OCI-LY1 (cell line): ENCODE measurements at regions not wholly inside any gene's neighbourhood (a gene's known extent, or its start where the extent isn't known, plus 50 kb on each side); places are given as distances from the start of the nearest gene placed in this dataset.
A peak's percentile ranks its signal among the peaks of the same experiment; 100 is the strongest.

Experiments used
- H2AFZ ChIP-seq: fragments of 200-600 bp; sonication (generic), shearing (Covaris generic); 2 replicates; pipeline ENCODE4 v1.6.0; 2014; ENCODE audit warnings: antibody characterized with exemption, mild to moderate bottlenecking, low read length
- H3F3A ChIP-seq: fragments of 200-600 bp; sonication (generic), shearing (Covaris generic); 2 replicates; pipeline ENCODE4 v1.6.0; 2014; ENCODE audit warnings: mild to moderate bottlenecking, antibody characterized with exemption, low read length, moderate library complexity; ENCODE audit not compliant: insufficient read depth
- H3K27ac ChIP-seq: fragments of 200-600 bp; sonication (generic); 2 replicates; pipeline ENCODE4 v1.5.1; 2014; ENCODE audit warnings: low read length, mixed run types, mild to moderate bottlenecking, low read depth; ENCODE audit not compliant: poor library complexity, severe bottlenecking
- H3K27me3 ChIP-seq: fragments of 200-600 bp; sonication (generic); 2 replicates; pipeline ENCODE4 v1.6.0; 2014; ENCODE audit warnings: antibody characterized with exemption, mild to moderate bottlenecking, low read length, moderate library complexity; ENCODE audit not compliant: insufficient read depth
- H3K36me3 ChIP-seq: fragments of 200-600 bp; sonication (generic); 2 replicates; pipeline ENCODE4 v1.6.1; 2014; ENCODE audit warnings: mild to moderate bottlenecking, antibody characterized with exemption, low read length, moderate library complexity, mixed read lengths; ENCODE audit not compliant: insufficient read depth
- H3K4me1 ChIP-seq: fragments of 200-600 bp; sonication (generic); 2 replicates; pipeline ENCODE4 v1.5.1; 2014; ENCODE audit warnings: mild to moderate bottlenecking, low read length, moderate library complexity; ENCODE audit not compliant: insufficient read depth, severe bottlenecking
- H3K4me2 ChIP-seq: fragments of 200-600 bp; sonication (generic), shearing (Covaris generic); 2 replicates; pipeline ENCODE4 v1.6.1; 2014; ENCODE audit warnings: low read length
- H3K4me3 ChIP-seq: fragments of 200-600 bp; sonication (generic); 2 replicates; pipeline ENCODE4 v1.5.1; 2014; ENCODE audit warnings: low read length, low read depth, mild to moderate bottlenecking, mixed read lengths; ENCODE audit not compliant: poor library complexity, severe bottlenecking
- H3K79me2 ChIP-seq: fragments of 200-600 bp; shearing (Covaris generic); 2 replicates; pipeline ENCODE4 v1.6.1; 2016; ENCODE audit warnings: mixed run types, low read length, mixed read lengths; ENCODE audit not compliant: insufficient read depth
- H3K9ac ChIP-seq: fragments of 200-600 bp; sonication (generic), shearing (Covaris generic); 2 replicates; pipeline ENCODE4 v1.6.1; 2014; ENCODE audit warnings: mild to moderate bottlenecking, low read length, mixed read lengths
- H3K9me2 ChIP-seq: fragments of 200-600 bp; sonication (generic), shearing (Covaris generic); 2 replicates; pipeline ENCODE4 v1.6.1; 2014; ENCODE audit warnings: low read depth, mild to moderate bottlenecking, low read length, mixed read lengths
- H3K9me3 ChIP-seq: fragments of 200-600 bp; shearing (Covaris generic); 2 replicates; pipeline ENCODE4 v1.6.1; 2014; ENCODE audit warnings: low read length, mixed read lengths
- H4K20me1 ChIP-seq: fragments of 200-600 bp; sonication (generic), shearing (Covaris generic); 2 replicates; pipeline ENCODE4 v1.6.0; 2016; ENCODE audit warnings: mild to moderate bottlenecking, low read length; ENCODE audit not compliant: insufficient read depth
- EZH2 ChIP-seq: fragments of 200-600 bp; sonication (generic), shearing (Covaris generic); IDR thresholded peaks from 2 replicates; pipeline ENCODE4 v1.8.0; 2017; ENCODE audit warnings: borderline replicate concordance, mixed run types, mild to moderate bottlenecking, antibody characterized with exemption, low read length, moderate library complexity, mixed read lengths
- TF ChIP-seq, protein P1 (sequence below): fragments of 200-600 bp; sonication (generic), shearing (Covaris generic); IDR thresholded peaks from 2 replicates; pipeline ENCODE4 v1.5.1; 2017; ENCODE audit warnings: mild to moderate bottlenecking, antibody characterized with exemption, low read length, moderate library complexity, mixed read lengths

DNA sequence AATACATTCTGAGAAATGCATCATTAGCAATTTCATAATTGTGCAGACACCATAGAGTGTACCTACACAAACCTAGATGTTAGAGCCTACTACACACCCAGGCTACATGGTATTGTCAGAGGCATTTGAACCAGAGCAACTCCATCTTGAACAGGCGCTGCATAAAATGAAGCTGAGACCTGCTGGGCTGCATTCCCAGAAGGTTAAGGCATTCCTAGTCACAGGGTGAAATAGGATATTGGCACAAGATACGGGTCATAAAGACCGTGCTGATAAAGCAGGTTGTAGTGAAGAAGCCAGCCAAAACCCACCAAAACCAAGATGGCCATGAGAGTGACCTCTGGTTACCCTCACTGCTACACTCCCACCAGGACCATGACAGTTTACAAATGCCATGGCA is 116.4 kb downstream of the LARP7 start:
- Histone ChIP-seq H4K20me1 (no peaks in the 10 kb centered on the region), H3K9me2 (no peaks in the 10 kb centered on the region), H3K79me2 (no peaks in the 10 kb centered on the region), H2AFZ (no peak overlapping the region), H3K9me3 (no peaks in the 10 kb centered on the region), H3K9ac (no peak overlapping the region), H3K4me2 (no peak overlapping the region), H3K4me3 (no peak overlapping the region), H3K27ac (no peak overlapping the region), H3K36me3 (no peaks in the 10 kb centered on the region), H3K27me3 (no peaks in the 10 kb centered on the region), H3K4me1 (no peaks in the 10 kb centered on the region), H3F3A (no peaks in the 10 kb centered on the region)
- no peak for TF ChIP-seq EZH2
- TF ChIP-seq, protein P1, sequence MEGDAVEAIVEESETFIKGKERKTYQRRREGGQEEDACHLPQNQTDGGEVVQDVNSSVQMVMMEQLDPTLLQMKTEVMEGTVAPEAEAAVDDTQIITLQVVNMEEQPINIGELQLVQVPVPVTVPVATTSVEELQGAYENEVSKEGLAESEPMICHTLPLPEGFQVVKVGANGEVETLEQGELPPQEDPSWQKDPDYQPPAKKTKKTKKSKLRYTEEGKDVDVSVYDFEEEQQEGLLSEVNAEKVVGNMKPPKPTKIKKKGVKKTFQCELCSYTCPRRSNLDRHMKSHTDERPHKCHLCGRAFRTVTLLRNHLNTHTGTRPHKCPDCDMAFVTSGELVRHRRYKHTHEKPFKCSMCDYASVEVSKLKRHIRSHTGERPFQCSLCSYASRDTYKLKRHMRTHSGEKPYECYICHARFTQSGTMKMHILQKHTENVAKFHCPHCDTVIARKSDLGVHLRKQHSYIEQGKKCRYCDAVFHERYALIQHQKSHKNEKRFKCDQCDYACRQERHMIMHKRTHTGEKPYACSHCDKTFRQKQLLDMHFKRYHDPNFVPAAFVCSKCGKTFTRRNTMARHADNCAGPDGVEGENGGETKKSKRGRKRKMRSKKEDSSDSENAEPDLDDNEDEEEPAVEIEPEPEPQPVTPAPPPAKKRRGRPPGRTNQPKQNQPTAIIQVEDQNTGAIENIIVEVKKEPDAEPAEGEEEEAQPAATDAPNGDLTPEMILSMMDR = no peak

DNA sequence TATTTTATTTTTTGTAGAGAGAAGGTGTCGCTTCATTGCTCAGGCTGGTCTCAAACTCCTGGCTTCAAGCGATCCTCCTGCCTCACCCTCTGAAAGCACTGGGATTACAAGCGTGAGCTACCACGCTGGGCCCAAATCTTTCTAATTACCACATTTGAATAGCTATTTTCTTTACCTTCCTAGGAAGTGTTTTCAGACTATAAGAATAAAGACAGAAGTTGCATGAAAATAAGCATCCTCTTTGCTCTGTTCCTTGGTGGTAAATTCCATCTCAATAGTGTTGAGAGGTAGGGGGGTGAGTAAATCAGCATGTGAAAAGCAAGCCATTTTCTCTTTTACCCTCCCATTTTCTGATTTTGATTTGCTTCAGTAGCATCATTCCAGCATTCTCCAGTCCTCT is 122.4 kb downstream of the LARP7 start:
- TF ChIP-seq EZH2 = no peak
- TF ChIP-seq, protein P1 = no peak
- no peak overlapping the region for H3K9ac ChIP-seq

DNA sequence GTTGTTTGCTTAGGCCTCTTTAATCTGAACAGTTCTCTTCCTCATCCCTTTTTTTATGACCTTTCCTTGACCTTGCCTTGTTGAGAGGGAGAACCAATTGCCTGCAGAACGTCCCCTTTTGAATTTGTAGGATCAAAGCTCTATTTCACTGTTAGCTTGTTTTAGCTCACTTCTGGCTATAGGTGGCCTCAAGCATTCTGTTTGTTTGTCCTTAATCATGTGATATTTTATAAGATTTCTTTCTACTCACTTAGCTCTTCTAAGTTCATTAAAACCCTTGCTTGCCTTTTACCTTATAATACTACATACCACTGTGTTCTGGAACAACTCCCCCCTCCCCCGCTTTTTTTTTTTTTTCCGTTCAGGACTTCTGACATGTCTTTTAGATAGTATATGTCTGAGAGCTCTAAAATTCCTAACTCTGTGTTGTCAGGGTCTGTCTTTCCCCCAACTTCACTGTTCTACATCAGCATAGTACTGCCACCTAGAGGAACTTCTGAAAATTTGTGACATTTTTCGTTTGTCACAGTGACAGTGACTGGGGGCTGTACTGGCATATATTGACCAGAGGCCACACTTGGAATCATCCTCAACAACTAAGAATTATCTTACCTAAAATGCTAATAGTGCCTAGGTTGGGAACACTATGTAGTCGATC is 128.5 kb downstream of the LARP7 start:
- no peak overlapping the region for H3K4me2 ChIP-seq
- no peak overlapping the region for H2AFZ ChIP-seq
- TF ChIP-seq, protein P1 = peak; percentile 57
- TF ChIP-seq EZH2 = no peak
- no peaks in the 10 kb centered on the region for H3K9me2 ChIP-seq
- no peaks in the 10 kb centered on the region for H3K27me3 ChIP-seq
- peaks cover 3% of the 10 kb centered on the region for H3K4me1 ChIP-seq
- no peaks in the 10 kb centered on the region for H3K79me2 ChIP-seq
- no peak overlapping the region for H3K9ac ChIP-seq
- no peaks in the 10 kb centered on the region for H4K20me1 ChIP-seq
- H3K9me3 ChIP-seq = no peaks in the 10 kb centered on the region
- no peak overlapping the region for H3K27ac ChIP-seq
- H3F3A ChIP-seq = no peaks in the 10 kb centered on the region
- no peaks in the 10 kb centered on the region for H3K36me3 ChIP-seq
- no peak overlapping the region for H3K4me3 ChIP-seq

More for the DNA sequence above, 122.4 kb downstream of the LARP7 start:
- Histone ChIP-seq H3K9me3 (no peaks in the 10 kb centered on the region), H2AFZ (no peak overlapping the region), H3F3A (no peaks in the 10 kb centered on the region), H4K20me1 (no peaks in the 10 kb centered on the region), H3K27ac (no peak overlapping the region), H3K79me2 (no peaks in the 10 kb centered on the region), H3K4me1 (peaks cover 3% of the 10 kb centered on the region), H3K27me3 (no peaks in the 10 kb centered on the region), H3K4me3 (no peak overlapping the region), H3K9me2 (no peaks in the 10 kb centered on the region), H3K4me2 (no peak overlapping the region), H3K36me3 (no peaks in the 10 kb centered on the region)
